Mesenchymal stem cell (in vitro differentiated cells and primary cell): ENCODE measurements at regions not wholly inside any gene's neighbourhood (a gene's known extent, or its start where the extent isn't known, plus 50 kb on each side); places are given as distances from the start of the nearest gene placed in this dataset.

Experiments used
- DNase-seq: peaks from one replicate; pipeline ENCODE4 v3.0.0-alpha.2; 2013
- H2AFZ ChIP-seq: one replicate; pipeline ENCODE4 v1.6.1; 2013; ENCODE audit warnings: low read depth, mild to moderate bottlenecking, control low read depth, inconsistent platforms, low read length, moderate library complexity
- H2AK5ac ChIP-seq: 2 replicates; pipeline ENCODE4 v1.6.1; 2013; ENCODE audit warnings: low read length, moderate library complexity, mild to moderate bottlenecking, inconsistent platforms; ENCODE audit not compliant: severe bottlenecking
- H2BK120ac ChIP-seq: one replicate; pipeline ENCODE4 v1.6.1; 2013; ENCODE audit warnings: low read depth, mild to moderate bottlenecking, inconsistent platforms, low read length, moderate library complexity
- H2BK12ac ChIP-seq, 2 experiments: one replicate each; pipeline ENCODE4 v1.6.1; 2013; ENCODE audit warnings: inconsistent platforms in 2 of 2, low read length in 2 of 2, mild to moderate bottlenecking in 2 of 2, moderate library complexity in 2 of 2, control low read depth in 1 of 2
- H2BK15ac ChIP-seq: one replicate; pipeline ENCODE4 v1.6.1; 2013; ENCODE audit warnings: mild to moderate bottlenecking, low read depth, inconsistent platforms; ENCODE audit not compliant: poor library complexity, severe bottlenecking
- H2BK5ac ChIP-seq: 2 replicates; pipeline ENCODE4 v1.6.1; 2013; ENCODE audit warnings: low read depth, mild to moderate bottlenecking, low read length, control low read depth, inconsistent platforms; ENCODE audit not compliant: poor library complexity, severe bottlenecking
- H3K14ac ChIP-seq, 2 experiments: one replicate each; pipeline ENCODE4 v1.6.1; 2013; ENCODE audit warnings: inconsistent platforms in 2 of 2, low read length in 2 of 2, control low read depth in 1 of 2, mild to moderate bottlenecking in 1 of 2, moderate library complexity in 1 of 2
- H3K18ac ChIP-seq, 2 experiments: one replicate each; pipeline ENCODE4 v1.6.1; 2013; ENCODE audit warnings: inconsistent platforms in 2 of 2, low read length in 2 of 2, control low read depth in 1 of 2, low read depth in 1 of 2, mild to moderate bottlenecking in 1 of 2
- H3K23ac ChIP-seq, 2 experiments: one replicate each; pipeline ENCODE4 v1.6.1; 2013; ENCODE audit warnings: inconsistent platforms in 2 of 2, low read length in 2 of 2, mild to moderate bottlenecking in 2 of 2, moderate library complexity in 2 of 2, control low read depth in 1 of 2
- H3K27ac ChIP-seq: 2 replicates; pipeline ENCODE4 v1.5.1; 2013; ENCODE audit warnings: mild to moderate bottlenecking, moderate library complexity, low read length, control low read depth, inconsistent platforms; ENCODE audit not compliant: poor library complexity, severe bottlenecking
- H3K27me3 ChIP-seq, 2 experiments: 2 replicates each; pipeline versions ENCODE4 v1.6.1 to v1.7.0; 2013; ENCODE audit warnings: low read length in 2 of 2, mild to moderate bottlenecking in 2 of 2, moderate library complexity in 2 of 2, control low read depth in 1 of 2, inconsistent platforms in 1 of 2; ENCODE audit not compliant: control insufficient read depth in 1 of 2, insufficient read depth in 1 of 2
- H3K36me3 ChIP-seq, 2 experiments: 2 replicates each; pipeline versions ENCODE4 v1.6.1 to v1.7.0; 2013; ENCODE audit warnings: low read length in 2 of 2, control low read depth in 1 of 2, inconsistent platforms in 1 of 2, low read depth in 1 of 2, mild to moderate bottlenecking in 1 of 2; ENCODE audit not compliant: insufficient read depth in 2 of 2, control insufficient read depth in 1 of 2
- H3K4ac ChIP-seq, 2 experiments: one replicate each; pipeline ENCODE4 v1.6.1; 2013; ENCODE audit warnings: inconsistent platforms in 2 of 2, low read length in 2 of 2, mild to moderate bottlenecking in 2 of 2, moderate library complexity in 2 of 2, control low read depth in 1 of 2, low read depth in 1 of 2
- H3K4me1 ChIP-seq: 2 replicates; pipeline ENCODE4 v1.6.1; 2013; ENCODE audit warnings: low read depth, low read length, control low read depth; ENCODE audit not compliant: control insufficient read depth, insufficient read depth
- H3K4me2 ChIP-seq: 2 replicates; pipeline ENCODE4 v1.6.1; 2013; ENCODE audit warnings: low read length, mild to moderate bottlenecking, inconsistent platforms; ENCODE audit not compliant: poor library complexity, severe bottlenecking
- H3K4me3 ChIP-seq, 2 experiments: 2 replicates each; pipeline versions ENCODE4 v1.5.1 to v1.7.0; 2013; ENCODE audit warnings: low read length in 2 of 2, mild to moderate bottlenecking in 2 of 2, control low read depth in 1 of 2, low read depth in 1 of 2; ENCODE audit not compliant: insufficient read depth in 1 of 2
- H3K79me1 ChIP-seq: replicated peaks from 2 replicates; pipeline ENCODE4 v1.6.1; 2013; ENCODE audit warnings: mild to moderate bottlenecking, control low read depth, low read length, inconsistent platforms; ENCODE audit not compliant: poor library complexity, severe bottlenecking
- H3K9ac ChIP-seq: 2 replicates; pipeline ENCODE4 v1.7.0; 2013; ENCODE audit warnings: mild to moderate bottlenecking, low read length, moderate library complexity
- H3K9me3 ChIP-seq: 2 replicates; pipeline ENCODE4 v1.7.0; 2013; ENCODE audit warnings: mild to moderate bottlenecking, low read length; ENCODE audit not compliant: control insufficient read depth
- H4K8ac ChIP-seq: one replicate; pipeline ENCODE4 v1.6.1; 2013; ENCODE audit warnings: inconsistent platforms, mild to moderate bottlenecking, low read length, moderate library complexity
- H4K91ac ChIP-seq: one replicate; pipeline ENCODE4 v1.6.1; 2013; ENCODE audit warnings: mild to moderate bottlenecking, low read length, inconsistent platforms
- WGBS: methylation state at CpG from one replicate; pipeline ENCODE4 v1.1.7; 2013; ENCODE audit warnings: mixed read lengths; 5-methylcytosine and 5-hydroxymethylcytosine counted together

- H2BK5ac ChIP-seq, result no peak overlapping the region
- no peak overlapping the region for H3K18ac ChIP-seq
- H3K36me3 ChIP-seq, result no peaks in the 10 kb centered on the region
- no peak overlapping the region for H4K8ac ChIP-seq
- no peak overlapping the region for H2BK15ac ChIP-seq
- no peaks in the 10 kb centered on the region for H3K79me1 ChIP-seq
- H3K27ac ChIP-seq, result no peak overlapping the region
- no peak overlapping the region for H4K91ac ChIP-seq
- H3K23ac ChIP-seq, result no peak overlapping the region
- no peak overlapping the region for H2AK5ac ChIP-seq
- H3K14ac ChIP-seq, result no peak overlapping the region
- no peak overlapping the region for H3K4ac ChIP-seq
- no peaks in the 10 kb centered on the region for H3K9me3 ChIP-seq
- no peak overlapping the region for H2BK12ac ChIP-seq
- H3K4me1 ChIP-seq, result no peaks in the 10 kb centered on the region
- no peak overlapping the region for H2BK120ac ChIP-seq
- H3K4me3 ChIP-seq, result no peak overlapping the region
- peaks cover 0 to 7% of the 10 kb centered on the region in 2 experiments for H3K27me3 ChIP-seq
- no peak overlapping the region for H2AFZ ChIP-seq
- no peak overlapping the region for H3K4me2 ChIP-seq
- DNase-seq, result no peak
- WGBS, result 75% methylated on average over 5 of the region's 5 CpGs
- no peak overlapping the region for H3K9ac ChIP-seq
Observed at GRCh38 chr3:73863546-73864079, 238.9 kb upstream of the PDZRN3 start.

DNA sequence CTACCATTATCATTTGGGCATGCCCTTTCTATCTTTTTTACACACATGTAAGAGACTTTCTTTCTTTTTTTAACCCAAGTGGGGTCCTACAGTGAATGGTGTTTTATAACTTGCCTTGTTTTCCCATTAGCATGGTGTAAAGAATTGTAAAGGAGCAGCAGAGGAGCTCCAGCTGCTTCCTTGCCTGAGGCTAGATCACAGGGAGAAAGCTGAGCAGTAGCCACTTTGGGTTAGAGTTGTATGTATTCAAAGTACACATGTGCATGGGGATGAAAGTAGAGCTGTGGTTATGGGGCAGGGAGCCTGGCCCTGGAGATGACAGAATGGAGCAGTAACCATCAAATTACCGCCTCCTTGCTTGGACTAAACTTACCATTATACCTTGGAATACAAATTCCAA is 231.1 kb upstream of the PDZRN3 start:
- H3K36me3 ChIP-seq, result no peaks in the 10 kb centered on the region
- H3K79me1 ChIP-seq, result no peaks in the 10 kb centered on the region
- H3K18ac ChIP-seq, result no peak overlapping the region
- 83% methylated on average over 1 of the region's 1 CpG for WGBS
- no peak overlapping the region for H3K9ac ChIP-seq
- no peak overlapping the region for H3K4ac ChIP-seq
- no peak overlapping the region for H2BK15ac ChIP-seq
- no peak overlapping the region for H4K91ac ChIP-seq
- H3K23ac ChIP-seq, result no peak overlapping the region
- no peak overlapping the region for H3K14ac ChIP-seq
- no peaks in the 10 kb centered on the region for H3K9me3 ChIP-seq
- no peak overlapping the region for H2AK5ac ChIP-seq
- H2BK5ac ChIP-seq, result no peak overlapping the region
- DNase-seq, result no peak
- H3K4me3 ChIP-seq, result no peak overlapping the region
- no peaks in the 10 kb centered on the region for H3K4me1 ChIP-seq
- H2BK120ac ChIP-seq, result no peak overlapping the region
- no peak overlapping the region for H2AFZ ChIP-seq
- H3K27me3 ChIP-seq, result peaks cover 0 to 9% of the 10 kb centered on the region in 2 experiments
- no peak overlapping the region for H3K27ac ChIP-seq
- H4K8ac ChIP-seq, result no peak overlapping the region
- H3K4me2 ChIP-seq, result no peak overlapping the region
- no peak overlapping the region for H2BK12ac ChIP-seq

DNA sequence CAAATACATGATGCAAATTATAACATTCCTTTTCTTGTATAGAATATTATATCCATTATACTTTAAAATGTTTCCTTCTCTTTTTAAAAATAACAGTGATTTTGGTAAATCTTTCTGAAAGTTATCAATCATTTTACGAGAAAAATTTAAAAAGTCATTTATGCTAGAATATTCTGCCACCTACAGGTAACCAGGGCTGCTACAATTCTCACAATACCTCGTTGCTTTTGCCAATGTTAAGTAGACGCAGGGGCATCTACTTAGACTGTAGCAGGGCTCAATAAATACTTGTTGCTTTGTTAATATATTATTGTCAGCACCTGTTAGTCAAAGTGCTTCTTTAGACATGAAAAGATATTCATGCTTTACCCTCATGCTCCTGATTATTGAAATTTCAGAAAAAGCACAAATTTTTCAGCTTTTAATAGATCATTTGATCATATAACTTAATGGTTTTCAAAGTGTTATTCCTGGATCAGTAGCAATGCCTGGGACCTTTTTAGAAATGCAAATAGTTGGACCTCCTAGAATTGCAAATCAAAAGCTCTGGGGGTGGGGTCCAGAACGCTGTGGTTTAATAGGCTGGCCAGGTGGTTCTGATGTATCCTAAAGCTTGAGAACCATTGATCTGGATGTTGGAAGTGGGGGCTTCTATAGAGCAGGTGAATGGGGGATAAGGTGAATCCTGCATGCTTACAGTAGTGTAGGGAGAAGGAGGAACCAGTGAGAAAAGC is 223.6 kb upstream of the PDZRN3 start:
- 69% methylated on average over 1 of the region's 4 CpGs for WGBS
- H3K9ac ChIP-seq, result no peak overlapping the region
- no peak overlapping the region for H3K4ac ChIP-seq

GRCh38 chr3:73846951-73847350 is 222.2 kb upstream of the PDZRN3 start:
- H4K91ac ChIP-seq, result no peak overlapping the region
- no peak overlapping the region for H2AK5ac ChIP-seq
- no peak overlapping the region for H3K4me3 ChIP-seq
- no peaks in the 10 kb centered on the region for H3K79me1 ChIP-seq
- no peaks in the 10 kb centered on the region for H3K4me1 ChIP-seq
- H3K18ac ChIP-seq, result no peak overlapping the region
- peaks cover 5% of the 10 kb centered on the region for H3K9me3 ChIP-seq
- H3K36me3 ChIP-seq, result no peaks in the 10 kb centered on the region
- H3K4me2 ChIP-seq, result no peak overlapping the region
- no peak overlapping the region for H3K23ac ChIP-seq
- H3K4ac ChIP-seq, result no peak overlapping the region
- no peak overlapping the region for H4K8ac ChIP-seq
- no peak overlapping the region for H2BK120ac ChIP-seq
- no peak overlapping the region for H3K9ac ChIP-seq
- no peak overlapping the region for H3K27ac ChIP-seq
- no peak overlapping the region for H2BK15ac ChIP-seq
- no peak overlapping the region for H2AFZ ChIP-seq
- peaks cover 0 to 15% of the 10 kb centered on the region in 2 experiments for H3K27me3 ChIP-seq
- H3K14ac ChIP-seq, result no peak overlapping the region
- no peak overlapping the region for H2BK12ac ChIP-seq
- DNase-seq, result no peak
- no peak overlapping the region for H2BK5ac ChIP-seq
- 89% methylated on average over 3 of the region's 3 CpGs for WGBS

More for the DNA sequence above, 223.6 kb upstream of the PDZRN3 start:
- H3K36me3 ChIP-seq, result no peaks in the 10 kb centered on the region
- H3K4me1 ChIP-seq, result no peaks in the 10 kb centered on the region
- H3K14ac ChIP-seq, result no peak overlapping the region
- H2BK120ac ChIP-seq, result no peak overlapping the region
- no peak overlapping the region for H2BK15ac ChIP-seq
- no peak overlapping the region for H4K8ac ChIP-seq
- peak; percentile 45 for DNase-seq
- H3K27me3 ChIP-seq, result peaks cover 0 to 15% of the 10 kb centered on the region in 2 experiments
- no peak overlapping the region for H3K4me3 ChIP-seq
- H4K91ac ChIP-seq, result no peak overlapping the region
- peaks cover 5% of the 10 kb centered on the region for H3K9me3 ChIP-seq
- no peak overlapping the region for H3K27ac ChIP-seq
- no peaks in the 10 kb centered on the region for H3K79me1 ChIP-seq
- no peak overlapping the region for H2BK5ac ChIP-seq
- no peak overlapping the region for H2BK12ac ChIP-seq
- no peak overlapping the region for H2AFZ ChIP-seq
- no peak overlapping the region for H3K18ac ChIP-seq
- H3K23ac ChIP-seq, result no peak overlapping the region
- no peak overlapping the region for H3K4me2 ChIP-seq
- H2AK5ac ChIP-seq, result no peak overlapping the region
